DMS79 treated with DMSO at 0.1 percent for 48 hours (cell line): ENCODE measurements at regions not wholly inside any gene's neighbourhood (a gene's known extent, or its start where the extent isn't known, plus 50 kb on each side); places are given as distances from the start of the nearest gene placed in this dataset.
A peak's percentile ranks its signal among the peaks of the same experiment; 100 is the strongest.

Experiments used
- DNase-seq: peaks from one replicate; lab custom pipeline; 2025; lab: John Stamatoyannopoulos, UW

GRCh38 chr5:26674846-26675245 lies 363.5 kb downstream of the CDH9 start:
- no peak for DNase-seq

DNA sequence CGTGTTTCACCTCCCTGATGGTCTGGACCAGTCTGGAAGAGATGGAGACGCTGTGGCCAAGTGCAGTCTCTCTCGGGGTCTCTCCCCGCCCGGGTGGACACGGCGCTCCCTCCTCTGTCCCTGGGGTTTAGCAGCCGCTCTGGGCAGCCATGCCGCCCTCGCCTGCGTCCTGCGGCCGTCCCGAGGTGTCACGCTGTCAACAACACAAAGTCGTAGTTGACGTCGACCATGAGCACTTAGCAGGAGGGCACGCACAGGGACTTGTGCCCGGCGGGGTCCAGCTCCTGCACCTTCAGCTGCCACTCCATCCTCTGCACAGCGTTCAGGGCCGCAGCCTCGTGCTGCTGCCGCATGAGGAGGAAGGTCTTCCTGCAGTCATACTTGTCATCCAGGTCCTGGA lies 368.9 kb downstream of the CDH9 start:
- DNase-seq, result no peak

- no peak for DNase-seq
Observed at GRCh38 chr5:26669031-26669430, 369.4 kb downstream of the CDH9 start.

GRCh38 chr5:26666371-26666770 lies 372.0 kb downstream of the CDH9 start:
- no peak for DNase-seq

DNA sequence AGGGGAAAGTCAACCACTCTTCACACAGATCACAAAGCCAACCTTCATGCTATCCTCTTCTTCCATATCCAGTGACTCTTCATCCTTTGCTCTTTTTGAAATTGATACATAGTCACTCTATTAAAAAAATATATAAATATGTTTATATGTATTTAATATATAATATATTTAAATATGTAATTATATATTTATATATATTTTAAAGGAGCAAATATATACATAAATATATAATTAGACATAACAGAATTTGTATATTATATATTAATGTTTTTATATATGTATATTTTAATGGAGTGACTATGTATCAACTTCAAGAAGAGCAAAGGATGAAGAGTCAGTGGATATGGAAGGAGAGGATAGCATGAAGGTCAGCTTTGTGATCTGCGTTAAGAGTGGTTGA lies 374.9 kb downstream of the CDH9 start:
- no peak for DNase-seq

- DNase-seq, result no peak
Observed at GRCh38 chr5:26662806-26663360, 375.5 kb downstream of the CDH9 start.

DNA sequence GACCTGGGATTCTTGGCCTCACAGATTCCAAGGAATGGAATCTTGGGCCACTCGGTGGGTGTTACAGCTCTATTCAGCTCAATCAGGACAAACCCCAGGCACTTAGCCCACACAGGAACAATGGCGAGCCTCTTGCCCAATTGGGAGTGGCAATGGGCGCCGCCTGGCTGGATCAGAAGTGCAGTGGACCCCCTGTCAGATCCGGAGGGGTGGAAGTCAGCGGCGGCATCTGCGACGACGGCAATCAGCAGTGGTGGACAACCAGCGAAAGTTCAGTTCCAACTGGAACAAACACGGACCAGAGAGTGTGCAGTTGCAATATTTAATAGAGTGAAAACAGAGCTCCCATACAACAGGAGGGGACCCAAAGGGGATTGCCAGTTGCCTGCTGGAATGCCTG lies 378.3 kb downstream of the CDH9 start:
- DNase-seq, result no peak

DNA sequence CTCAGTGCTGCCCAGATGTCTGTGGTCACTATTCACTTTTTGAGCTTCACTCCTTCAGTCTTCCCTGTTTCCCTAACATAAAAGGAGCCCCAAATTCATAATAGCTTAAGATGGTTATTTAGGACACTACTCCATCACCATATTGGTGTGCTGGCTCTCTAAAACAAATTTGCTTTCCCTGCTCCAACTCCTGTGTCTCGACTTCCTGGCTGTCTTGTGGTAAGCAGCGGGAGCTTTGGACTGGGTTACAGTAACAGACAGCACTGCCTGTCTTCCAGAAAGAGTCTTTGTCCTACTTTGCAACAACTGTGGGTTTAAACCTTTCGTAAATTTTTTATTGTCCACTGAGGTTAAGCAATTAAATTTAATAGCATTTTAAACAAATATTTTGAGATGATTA lies 389.4 kb downstream of the CDH9 start:
- DNase-seq, result no peak

- no peak for DNase-seq
Observed at GRCh38 chr5:26647781-26648180, 390.6 kb downstream of the CDH9 start.

- no peak for DNase-seq
Observed at GRCh38 chr5:26645659-26646058, 392.7 kb downstream of the CDH9 start.

- no peak for DNase-seq
Observed at GRCh38 chr5:26641492-26641891, 396.9 kb downstream of the CDH9 start.

GRCh38 chr5:26625099-26625498 lies 413.3 kb downstream of the CDH9 start:
- DNase-seq, result no peak

DNA sequence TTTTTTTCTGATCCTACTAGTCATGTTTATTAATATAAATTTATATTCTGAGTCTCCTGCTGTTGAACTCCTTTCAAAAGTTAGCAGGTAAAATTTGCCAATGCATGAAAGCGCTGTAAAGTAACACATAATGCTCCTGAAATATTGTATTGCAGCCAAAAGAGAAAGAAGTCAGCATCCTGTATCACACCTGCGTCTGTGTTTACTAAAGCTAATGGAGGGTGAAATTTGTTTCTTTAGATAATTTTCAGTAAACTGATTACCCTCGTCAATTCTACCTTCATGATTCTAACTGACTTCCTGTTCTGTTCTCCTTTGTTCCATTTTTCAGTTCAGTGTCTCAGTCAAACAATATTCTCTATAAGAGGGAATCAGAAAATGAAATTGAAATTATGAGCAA lies 415.4 kb downstream of the CDH9 start:
- DNase-seq, result peak; percentile 39

DNA sequence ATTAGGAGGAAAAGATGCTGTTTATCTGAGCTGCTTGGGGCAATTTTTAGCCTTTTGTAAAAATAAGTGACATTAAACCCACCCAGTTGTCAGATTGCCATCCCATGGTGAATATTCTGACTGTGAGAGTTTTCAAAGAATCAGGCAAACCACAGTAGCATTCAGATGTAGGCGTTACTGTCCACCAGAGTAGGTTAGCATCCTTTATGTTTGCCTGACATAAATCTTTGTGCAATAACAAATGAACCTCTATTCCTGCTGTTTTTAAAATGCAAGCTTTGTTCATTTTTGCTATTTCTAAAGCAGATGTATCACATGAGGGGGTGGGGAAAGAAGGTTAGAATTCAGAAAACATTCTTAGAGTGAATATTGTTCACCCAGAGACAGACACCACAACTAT lies 427.8 kb downstream of the CDH9 start:
- DNase-seq, result no peak

- DNase-seq, result no peak
Observed at GRCh38 chr5:26601563-26601962, 436.8 kb downstream of the CDH9 start.

- DNase-seq, result no peak
Observed at GRCh38 chr5:26582350-26583045, 455.9 kb downstream of the CDH9 start.

DNA sequence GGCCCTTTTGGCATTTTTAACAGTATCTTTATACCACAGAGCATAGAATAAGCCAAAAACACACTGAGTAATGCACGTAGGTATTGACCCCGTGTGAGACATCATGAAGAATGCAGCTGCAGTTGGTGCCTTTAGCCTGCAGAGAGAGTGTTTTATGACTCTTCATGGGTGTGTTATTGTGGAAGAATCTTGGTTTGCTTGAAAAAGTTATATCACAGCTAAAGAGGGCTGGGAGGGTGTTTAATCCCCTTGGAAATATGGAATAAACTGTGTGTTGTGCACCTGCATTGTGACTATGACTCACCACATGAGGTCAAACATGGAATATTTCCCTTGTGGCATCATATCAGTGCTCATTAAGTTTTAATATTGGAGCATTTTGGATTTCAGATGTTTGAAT lies 458.7 kb downstream of the CDH9 start:
- no peak for DNase-seq

- no peak for DNase-seq
Observed at GRCh38 chr5:26578002-26578401, 460.4 kb downstream of the CDH9 start.

DNA sequence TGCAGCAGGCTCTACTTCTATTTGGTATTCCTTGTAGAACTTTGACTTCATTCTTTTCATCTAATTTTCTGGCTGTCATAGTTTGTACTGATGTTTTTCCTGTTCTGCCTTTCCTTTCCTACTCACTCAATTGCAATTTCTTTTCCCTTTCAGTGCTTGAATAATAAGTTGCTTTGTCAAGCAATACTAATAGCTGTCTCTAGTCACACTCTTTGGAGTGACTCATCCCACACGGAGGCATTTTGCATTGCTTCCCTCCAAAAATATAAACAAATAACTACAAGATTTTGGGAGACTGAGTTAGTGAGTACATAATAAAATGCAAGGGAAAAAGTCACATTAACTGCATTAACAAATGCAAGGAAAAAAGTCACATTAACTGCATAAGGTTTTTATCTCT lies 465.9 kb downstream of the CDH9 start:
- DNase-seq, result no peak

GRCh38 chr5:26569929-26570258 lies 468.5 kb downstream of the CDH9 start:
- no peak for DNase-seq

GRCh38 chr5:26569241-26569928 lies 469.0 kb downstream of the CDH9 start:
- no peak for DNase-seq

DNA sequence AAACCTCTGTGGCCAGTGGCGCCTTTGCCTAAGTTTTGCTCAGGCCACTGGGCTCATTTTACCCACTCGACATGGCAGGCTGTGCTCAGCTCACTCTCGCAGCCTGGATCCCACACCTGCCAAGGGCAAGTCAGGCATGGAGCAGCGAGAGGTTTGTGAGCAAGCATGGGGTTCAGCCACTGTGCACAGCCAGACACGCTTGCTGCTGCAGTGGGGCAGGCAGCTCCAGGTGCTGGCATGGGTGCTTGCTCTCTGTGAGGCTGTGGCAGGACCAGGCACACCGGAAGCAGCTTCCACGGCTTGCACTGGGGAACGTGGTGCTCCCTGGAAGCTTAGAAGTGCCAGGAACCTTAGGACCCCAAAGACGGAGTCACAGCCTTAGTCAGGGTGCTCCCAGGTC lies 470.1 kb downstream of the CDH9 start:
- no peak for DNase-seq

GRCh38 chr5:26563979-26564378 lies 474.4 kb downstream of the CDH9 start:
- DNase-seq, result no peak

GRCh38 chr5:26553079-26553478 lies 485.3 kb downstream of the CDH9 start:
- peak; percentile 87 for DNase-seq
